ENCODE measurements at regions not wholly inside any gene's neighbourhood (a gene's known extent, or its start where the extent isn't known, plus 50 kb on each side); places are given as distances from the start of the nearest gene placed in this dataset.

DNA sequence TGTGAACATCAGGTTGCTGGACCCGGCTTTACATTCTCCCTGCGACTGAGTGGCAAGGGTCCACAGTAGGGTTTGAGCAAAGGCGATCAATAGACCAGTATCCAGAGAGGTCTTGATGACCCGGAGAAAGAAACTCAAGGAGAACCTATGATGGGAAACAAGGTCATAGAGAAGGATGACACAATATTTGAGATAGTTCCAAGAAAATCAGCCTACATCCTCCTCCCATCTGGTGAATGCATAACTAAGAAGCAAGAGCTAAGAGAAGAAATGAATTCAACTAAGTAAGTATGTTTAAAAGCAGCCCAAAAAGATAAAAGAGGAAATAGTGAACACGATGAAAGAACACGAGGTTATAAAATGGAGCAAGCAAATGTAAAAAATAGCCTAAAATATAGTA, 166.3 kb downstream of the CD8B2 start:
- DNase-seq (no peak), ATAC-seq (ENCODE audit: low read depth) (no peak)
- no peaks in the 10 kb centered on the region for H3K4me1 ChIP-seq (ENCODE audit: control insufficient read depth, insufficient read depth, low read length)
- no peak overlapping the region for H3K27ac ChIP-seq (ENCODE audit: insufficient read depth, low read length)
- TF ChIP-seq, protein P1, sequence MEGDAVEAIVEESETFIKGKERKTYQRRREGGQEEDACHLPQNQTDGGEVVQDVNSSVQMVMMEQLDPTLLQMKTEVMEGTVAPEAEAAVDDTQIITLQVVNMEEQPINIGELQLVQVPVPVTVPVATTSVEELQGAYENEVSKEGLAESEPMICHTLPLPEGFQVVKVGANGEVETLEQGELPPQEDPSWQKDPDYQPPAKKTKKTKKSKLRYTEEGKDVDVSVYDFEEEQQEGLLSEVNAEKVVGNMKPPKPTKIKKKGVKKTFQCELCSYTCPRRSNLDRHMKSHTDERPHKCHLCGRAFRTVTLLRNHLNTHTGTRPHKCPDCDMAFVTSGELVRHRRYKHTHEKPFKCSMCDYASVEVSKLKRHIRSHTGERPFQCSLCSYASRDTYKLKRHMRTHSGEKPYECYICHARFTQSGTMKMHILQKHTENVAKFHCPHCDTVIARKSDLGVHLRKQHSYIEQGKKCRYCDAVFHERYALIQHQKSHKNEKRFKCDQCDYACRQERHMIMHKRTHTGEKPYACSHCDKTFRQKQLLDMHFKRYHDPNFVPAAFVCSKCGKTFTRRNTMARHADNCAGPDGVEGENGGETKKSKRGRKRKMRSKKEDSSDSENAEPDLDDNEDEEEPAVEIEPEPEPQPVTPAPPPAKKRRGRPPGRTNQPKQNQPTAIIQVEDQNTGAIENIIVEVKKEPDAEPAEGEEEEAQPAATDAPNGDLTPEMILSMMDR (conservative IDR thresholded peaks at IDR 0.05; ENCODE audit: low read depth, low read length), result no peak
- no peak for TF ChIP-seq NFE2L2 (IDR thresholded peaks at IDR 0.05; ENCODE audit: low read depth, low read length)
- no peak for TF ChIP-seq CEBPB (IDR thresholded peaks at IDR 0.05; ENCODE audit: low read depth, low read length)
- no peak for TF ChIP-seq RAD21 (IDR thresholded peaks at IDR 0.05; ENCODE audit: low read length)
- TF ChIP-seq, protein P2, sequence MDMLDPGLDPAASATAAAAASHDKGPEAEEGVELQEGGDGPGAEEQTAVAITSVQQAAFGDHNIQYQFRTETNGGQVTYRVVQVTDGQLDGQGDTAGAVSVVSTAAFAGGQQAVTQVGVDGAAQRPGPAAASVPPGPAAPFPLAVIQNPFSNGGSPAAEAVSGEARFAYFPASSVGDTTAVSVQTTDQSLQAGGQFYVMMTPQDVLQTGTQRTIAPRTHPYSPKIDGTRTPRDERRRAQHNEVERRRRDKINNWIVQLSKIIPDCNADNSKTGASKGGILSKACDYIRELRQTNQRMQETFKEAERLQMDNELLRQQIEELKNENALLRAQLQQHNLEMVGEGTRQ (IDR thresholded peaks at IDR 0.05; ENCODE audit: low read depth, low read length), result no peak
- no peak for TF ChIP-seq POLR2A (IDR thresholded peaks at IDR 0.05; ENCODE audit: low read depth, low read length)
- no peak for TF ChIP-seq RCOR1 (IDR thresholded peaks at IDR 0.05; ENCODE audit: insufficient replicate concordance, low read length)
- no peak for TF ChIP-seq RFX5 (IDR thresholded peaks at IDR 0.05; ENCODE audit: low read depth, low read length)
- TF ChIP-seq, protein P3, sequence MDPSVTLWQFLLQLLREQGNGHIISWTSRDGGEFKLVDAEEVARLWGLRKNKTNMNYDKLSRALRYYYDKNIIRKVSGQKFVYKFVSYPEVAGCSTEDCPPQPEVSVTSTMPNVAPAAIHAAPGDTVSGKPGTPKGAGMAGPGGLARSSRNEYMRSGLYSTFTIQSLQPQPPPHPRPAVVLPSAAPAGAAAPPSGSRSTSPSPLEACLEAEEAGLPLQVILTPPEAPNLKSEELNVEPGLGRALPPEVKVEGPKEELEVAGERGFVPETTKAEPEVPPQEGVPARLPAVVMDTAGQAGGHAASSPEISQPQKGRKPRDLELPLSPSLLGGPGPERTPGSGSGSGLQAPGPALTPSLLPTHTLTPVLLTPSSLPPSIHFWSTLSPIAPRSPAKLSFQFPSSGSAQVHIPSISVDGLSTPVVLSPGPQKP (IDR thresholded peaks at IDR 0.05; ENCODE audit: borderline replicate concordance, low read depth, low read length), result no peak
- H4K8ac ChIP-seq (ENCODE audit: low read depth in 2 of 2, low read length in 2 of 2), result no peak overlapping the region
- dilution Hi-C loops (cut with HindIII; ENCODE audit: low sequenced_read_pairs, unreplicated experiment), result no loop called here
- no peak overlapping the region for H3K18ac ChIP-seq (ENCODE audit: low read depth, low read length)
- no peaks in the 10 kb centered on the region for H3K36me3 ChIP-seq (ENCODE audit: control insufficient read depth, insufficient read depth, low read length)
- ChIA-PET POLR2A (ENCODE audit: unreplicated experiment) (no interaction called here), CTCF (no interaction called here)
- H3K9me3 ChIP-seq (ENCODE audit: control insufficient read depth, insufficient read depth, low read length), result peaks cover under 1% of the 10 kb centered on the region; the same call in 1 of the 2 replicates
- no peak overlapping the region for H2BK5ac ChIP-seq (ENCODE audit: low read depth, low read length, poor library complexity, severe bottlenecking)
- WGBS, 2 experiments (ENCODE audit: extremely low coverage in 2 of 2, insufficient read length in 1 of 2), result no CpG with 5 or more reads among the region's 6 CpGs
- H3K9me1 ChIP-seq (ENCODE audit: insufficient read depth, low read length), result no peaks in the 10 kb centered on the region
- no peak overlapping the region for H2AK9ac ChIP-seq (replicated peaks; ENCODE audit: low read depth, low read length, poor library complexity)
- in situ Hi-C loops (cut with MboI; ENCODE audit: low sequenced_read_pairs), result no loop called here
- H2BK15ac ChIP-seq (ENCODE audit: low read depth, low read length), result no peak overlapping the region
- no peak overlapping the region for H2BK20ac ChIP-seq (ENCODE audit: low read depth, low read length)
- H2AK5ac ChIP-seq (ENCODE audit: low read depth, low read length), result no peak overlapping the region
- no peak overlapping the region for H2BK120ac ChIP-seq (ENCODE audit: low read depth, low read length)
- intact Hi-C loops (cut with micrococcal nuclease), result no loop called here
- no peak overlapping the region for H3K4me3 ChIP-seq (ENCODE audit: insufficient read depth, low read depth, low read length)
- no peak overlapping the region for H3K56ac ChIP-seq (ENCODE audit: extremely low read depth, insufficient read depth, low read length)
- H3K4me2 ChIP-seq (ENCODE audit: low read depth, low read length), result no peak overlapping the region
- no peak overlapping the region for H2AFZ ChIP-seq (replicated peaks; ENCODE audit: low read length, poor library complexity)
- BruUV-seq (replicated peaks), result no TSS peak
- H3K9ac ChIP-seq (ENCODE audit: low read depth, low read length), result no peak overlapping the region
- no peak overlapping the region for H3K14ac ChIP-seq (replicated peaks; ENCODE audit: low read depth, low read length)
- no peak overlapping the region for H3K4ac ChIP-seq (ENCODE audit: low read depth, low read length)
- no peaks in the 10 kb centered on the region for H3K27me3 ChIP-seq (ENCODE audit: control insufficient read depth, insufficient read depth, low read length)
- H4K5ac ChIP-seq (ENCODE audit: low read depth, low read length), result no peak overlapping the region
- no peak overlapping the region for H3K23ac ChIP-seq (ENCODE audit: low read depth, low read length)
- H4K91ac ChIP-seq (ENCODE audit: insufficient read depth, low read depth, low read length), result no peak overlapping the region
- no peaks in the 10 kb centered on the region for H4K20me1 ChIP-seq (ENCODE audit: insufficient read depth, low read length)
- H3K79me1 ChIP-seq (ENCODE audit: low read depth in 1 of 2, low read length in 2 of 2), result no peaks in the 10 kb centered on the region

All from IMR-90 (cell line).